Fibroblast of mammary gland (primary cell): ENCODE measurements at regions not wholly inside any gene's neighbourhood (a gene's known extent, or its start where the extent isn't known, plus 50 kb on each side); places are given as distances from the start of the nearest gene placed in this dataset.

Experiments used
- DNase-seq: peaks from one replicate; pipeline ENCODE4 v3.0.0-alpha.2; 2010; ENCODE audit warnings: low read depth
- H3K4me3 ChIP-seq: 2 replicates; pipeline ENCODE4 v1.5.1; 2011; ENCODE audit warnings: low read depth, mild to moderate bottlenecking, low read length, moderate library complexity; ENCODE audit not compliant: control insufficient read depth
- TF ChIP-seq, protein P1 (sequence below): conservative IDR thresholded peaks from 2 replicates; pipeline ENCODE4 v1.5.1; 2011; ENCODE audit warnings: low read depth, low read length, inconsistent platforms; ENCODE audit not compliant: control insufficient read depth, insufficient read depth

DNA sequence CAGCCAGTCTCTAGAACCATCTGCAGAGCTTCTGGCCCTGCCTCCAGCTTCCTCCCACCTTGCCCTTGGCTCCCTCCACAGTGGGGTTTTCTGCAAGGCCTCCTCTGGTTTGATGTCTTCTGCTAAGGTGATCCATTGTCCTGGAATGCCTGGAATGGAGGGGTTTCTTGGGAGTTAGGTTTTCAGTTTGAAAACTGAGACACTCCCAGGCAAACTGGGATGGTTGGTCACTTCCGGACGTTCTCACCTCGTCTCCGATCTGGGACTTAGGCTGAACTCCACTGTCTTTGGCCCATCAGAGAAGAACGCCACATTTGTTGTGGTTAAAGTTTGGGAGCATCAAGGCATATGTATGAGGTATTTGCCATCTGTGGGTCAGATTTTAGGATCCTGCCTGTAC is 77.4 kb upstream of the KLHL25 start:
- no peak overlapping the region for H3K4me3 ChIP-seq
- TF ChIP-seq, protein P1, sequence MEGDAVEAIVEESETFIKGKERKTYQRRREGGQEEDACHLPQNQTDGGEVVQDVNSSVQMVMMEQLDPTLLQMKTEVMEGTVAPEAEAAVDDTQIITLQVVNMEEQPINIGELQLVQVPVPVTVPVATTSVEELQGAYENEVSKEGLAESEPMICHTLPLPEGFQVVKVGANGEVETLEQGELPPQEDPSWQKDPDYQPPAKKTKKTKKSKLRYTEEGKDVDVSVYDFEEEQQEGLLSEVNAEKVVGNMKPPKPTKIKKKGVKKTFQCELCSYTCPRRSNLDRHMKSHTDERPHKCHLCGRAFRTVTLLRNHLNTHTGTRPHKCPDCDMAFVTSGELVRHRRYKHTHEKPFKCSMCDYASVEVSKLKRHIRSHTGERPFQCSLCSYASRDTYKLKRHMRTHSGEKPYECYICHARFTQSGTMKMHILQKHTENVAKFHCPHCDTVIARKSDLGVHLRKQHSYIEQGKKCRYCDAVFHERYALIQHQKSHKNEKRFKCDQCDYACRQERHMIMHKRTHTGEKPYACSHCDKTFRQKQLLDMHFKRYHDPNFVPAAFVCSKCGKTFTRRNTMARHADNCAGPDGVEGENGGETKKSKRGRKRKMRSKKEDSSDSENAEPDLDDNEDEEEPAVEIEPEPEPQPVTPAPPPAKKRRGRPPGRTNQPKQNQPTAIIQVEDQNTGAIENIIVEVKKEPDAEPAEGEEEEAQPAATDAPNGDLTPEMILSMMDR = no peak
- no peak for DNase-seq

DNA sequence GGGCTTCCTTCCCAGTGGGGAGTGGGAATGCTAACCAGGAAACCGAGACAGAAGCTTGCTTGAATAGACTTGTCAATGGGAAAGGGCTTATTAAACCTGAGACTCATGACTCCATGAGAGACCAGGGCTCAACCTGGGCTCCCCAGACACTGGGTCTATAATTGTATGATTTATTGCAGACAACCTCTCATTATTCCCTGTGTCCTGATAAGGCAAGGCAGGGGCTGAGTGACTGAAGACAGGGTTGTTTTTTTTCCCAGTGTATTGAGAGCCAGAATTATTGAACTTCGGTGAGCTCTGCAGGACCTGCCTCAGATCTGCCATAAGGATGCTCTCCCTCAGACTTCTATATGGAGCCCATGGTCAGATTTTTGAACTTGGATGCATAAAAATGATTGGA is 79.5 kb upstream of the KLHL25 start:
- DNase-seq = no peak
- TF ChIP-seq, protein P1 = no peak
- H3K4me3 ChIP-seq = no peak overlapping the region

DNA sequence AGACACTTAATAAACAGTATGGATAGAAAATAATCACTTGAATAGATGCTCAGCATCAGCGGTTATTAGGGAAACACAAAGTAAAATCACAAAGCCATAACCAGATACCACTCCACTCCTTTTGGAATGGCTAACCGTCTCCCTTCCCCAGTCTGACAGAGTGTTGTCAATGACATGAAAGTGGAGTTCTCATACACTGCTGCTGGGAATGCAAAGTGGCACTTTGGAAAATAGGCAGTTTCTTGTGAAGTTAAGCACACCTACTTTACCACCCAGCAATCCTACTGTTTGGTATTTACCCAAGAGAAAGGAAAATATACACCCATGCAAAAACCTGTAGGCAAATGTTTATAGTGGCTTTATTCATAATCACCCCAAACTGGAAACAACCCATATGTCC is 81.0 kb upstream of the KLHL25 start:
- no peak overlapping the region for H3K4me3 ChIP-seq
- no peak for DNase-seq
- TF ChIP-seq, protein P1 = no peak

DNA sequence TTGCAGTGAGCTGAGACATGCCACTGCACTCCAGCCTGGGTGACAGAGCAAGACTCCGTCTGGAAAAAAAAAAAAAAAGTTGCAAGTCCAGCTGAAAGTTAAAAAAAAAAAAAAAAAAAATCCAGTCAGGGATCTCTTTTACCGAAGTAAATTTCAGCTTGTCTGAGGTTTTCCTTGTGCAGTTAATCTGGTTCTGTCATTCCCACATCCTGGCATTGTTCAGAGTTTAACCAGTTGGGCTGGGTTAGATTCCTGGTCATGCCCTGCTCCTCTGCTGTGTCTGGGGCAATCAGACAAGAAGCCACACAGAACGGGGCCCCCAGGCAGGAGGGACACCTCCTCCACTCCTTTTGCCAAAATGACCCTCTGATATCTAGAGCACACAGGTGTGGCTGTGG is 84.1 kb upstream of the KLHL25 start:
- TF ChIP-seq, protein P1 = no peak
- DNase-seq = no peak
- no peak overlapping the region for H3K4me3 ChIP-seq

DNA sequence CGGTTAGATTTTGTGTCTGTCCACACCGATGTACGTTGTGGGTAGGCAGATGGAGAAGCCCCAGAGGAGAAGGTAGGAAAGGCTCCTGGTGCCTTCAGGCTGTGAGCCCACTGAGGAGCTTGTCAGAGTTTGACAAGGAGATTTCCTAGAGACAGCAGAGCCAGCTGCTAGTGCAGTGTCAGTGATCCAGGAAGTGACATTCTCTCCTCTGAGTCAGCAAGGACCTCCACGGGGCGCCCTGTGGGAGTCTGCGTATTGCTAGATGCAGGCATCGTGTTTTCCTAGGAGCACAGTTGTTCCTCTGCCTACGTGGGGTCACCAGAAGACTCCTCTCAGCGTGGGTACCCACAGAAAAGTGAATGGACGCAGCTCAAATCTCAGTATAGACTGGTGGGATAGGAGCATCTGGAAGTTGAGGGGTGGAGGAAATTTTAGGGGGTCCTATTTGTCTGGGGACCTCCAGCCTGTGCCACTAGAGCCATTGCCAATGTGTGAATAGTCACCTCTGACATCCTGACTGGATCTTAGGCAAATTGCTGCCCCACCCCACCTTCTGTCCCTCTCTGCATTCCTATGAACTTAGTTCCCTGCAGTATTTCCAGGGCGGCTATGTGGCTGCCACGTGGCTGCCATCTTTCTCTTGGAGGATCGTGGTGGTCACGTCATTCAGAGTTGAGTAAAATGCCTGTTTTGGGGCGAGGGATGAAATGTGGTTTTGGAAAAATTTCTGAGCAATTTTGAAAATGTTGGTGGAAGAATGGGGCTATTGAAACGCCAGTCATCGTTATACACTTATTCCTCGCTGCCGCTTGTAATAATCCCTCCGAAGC is 84.8 kb upstream of the KLHL25 start:
- no peak for DNase-seq
- TF ChIP-seq, protein P1 = no peak
- no peak overlapping the region for H3K4me3 ChIP-seq

DNA sequence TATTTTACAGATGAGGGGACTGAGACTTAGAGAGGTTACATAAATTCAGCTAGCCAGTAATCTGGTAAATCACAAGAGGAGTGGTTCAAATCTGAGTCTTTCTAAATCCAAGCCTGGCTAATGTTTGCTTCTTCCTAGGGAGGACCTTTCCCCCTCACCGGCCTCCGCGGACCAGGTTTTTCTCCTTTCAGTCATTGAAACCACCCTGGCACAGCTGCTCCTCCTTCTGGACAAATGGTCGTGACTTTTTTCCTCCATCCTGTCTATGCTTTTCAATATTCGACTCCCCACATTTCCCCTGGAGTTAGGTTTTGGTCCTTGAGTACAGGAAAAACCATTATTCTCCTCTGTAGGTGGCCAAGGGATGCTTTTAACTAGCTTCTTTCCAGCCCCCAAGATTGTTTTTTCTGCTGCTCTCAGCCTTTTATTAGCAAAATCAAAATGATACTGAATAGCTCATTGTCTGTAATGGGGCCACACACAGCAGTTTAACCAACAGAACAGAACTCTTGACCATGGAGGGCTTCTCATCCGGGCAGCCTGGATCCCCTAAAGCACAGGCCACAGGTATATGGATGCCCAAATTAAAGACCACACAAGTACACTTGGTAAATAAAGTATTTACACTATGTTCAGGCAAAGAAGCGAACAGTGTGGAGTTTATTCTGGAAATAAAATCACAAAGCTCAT is 85.9 kb upstream of the KLHL25 start:
- H3K4me3 ChIP-seq = no peak overlapping the region
- TF ChIP-seq, protein P1 = no peak
- DNase-seq = no peak
